CD4-positive, alpha-beta T cell treated with Interleukin-10 for 1 hour (primary cell): ENCODE measurements at regions not wholly inside any gene's neighbourhood (a gene's known extent, or its start where the extent isn't known, plus 50 kb on each side); places are given as distances from the start of the nearest gene placed in this dataset.
"Not testable (repeated sequence)": the region's sequence is repeated elsewhere in the genome, so short reads cannot be mapped to it uniquely, and the experiment has no call there.

Source experiments
- DNase-seq: peaks from one replicate; pipeline ENCODE4 v3.0.0-alpha.2; 2020

DNA sequence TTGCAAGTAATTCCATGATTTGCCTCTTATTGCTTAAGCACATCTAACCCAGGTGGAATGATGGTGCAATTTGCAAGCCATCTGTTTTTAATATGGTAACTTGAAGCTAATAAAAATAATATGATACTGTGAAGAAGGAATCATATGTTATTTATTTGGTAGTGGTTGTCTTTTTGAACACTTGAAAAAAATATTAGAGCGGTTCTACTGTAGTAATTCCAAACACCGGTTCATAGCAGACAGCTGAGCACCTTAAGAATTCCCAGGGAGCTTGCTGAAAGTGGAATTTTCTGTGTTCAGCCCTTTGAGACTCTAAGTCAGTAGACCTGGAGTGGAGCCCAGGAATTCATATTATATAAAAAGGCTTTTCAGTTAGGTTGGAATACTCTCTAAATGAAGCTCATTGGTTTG, 687.4 kb downstream of the EDEM1 start:
- DNase-seq = no peak

DNA sequence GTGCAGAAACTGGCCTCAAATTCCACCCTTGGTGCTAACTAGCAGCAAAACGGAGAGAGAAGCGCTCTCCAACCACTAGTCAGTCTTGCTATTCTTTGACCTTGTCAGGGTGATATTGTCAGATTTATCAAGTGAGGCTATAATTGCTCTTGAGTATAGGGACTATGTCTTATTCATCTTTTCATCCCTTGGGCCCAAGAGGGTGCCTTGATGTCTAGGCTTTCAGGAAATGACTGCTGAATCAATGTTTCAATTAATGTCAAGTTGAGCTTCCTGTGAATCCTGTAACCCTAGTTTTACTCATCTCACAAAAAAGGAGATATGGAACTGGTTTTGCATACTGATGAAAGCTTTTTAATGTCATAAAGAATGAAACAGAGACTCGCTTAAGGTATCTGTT, 701.3 kb downstream of the EDEM1 start:
- no peak for DNase-seq

DNA sequence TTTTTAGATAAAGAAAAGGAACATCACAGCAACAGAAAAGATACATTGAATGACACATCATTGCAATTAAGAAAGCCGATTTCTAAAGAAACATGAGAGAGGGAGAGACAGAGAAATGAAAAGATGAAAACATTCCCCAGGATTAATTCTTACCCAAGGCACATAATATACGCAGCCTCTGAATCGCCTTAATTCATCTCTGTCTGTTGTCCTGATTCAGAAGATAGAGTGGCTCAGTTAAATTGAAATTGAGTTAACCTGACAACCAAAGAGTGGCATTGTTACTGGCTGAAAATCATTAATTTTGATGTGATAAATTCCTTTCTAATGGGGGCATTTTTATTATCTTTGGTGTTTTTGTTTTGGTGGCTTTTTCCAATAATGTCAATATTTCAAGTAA, 701.9 kb downstream of the EDEM1 start:
- DNase-seq = no peak

DNA sequence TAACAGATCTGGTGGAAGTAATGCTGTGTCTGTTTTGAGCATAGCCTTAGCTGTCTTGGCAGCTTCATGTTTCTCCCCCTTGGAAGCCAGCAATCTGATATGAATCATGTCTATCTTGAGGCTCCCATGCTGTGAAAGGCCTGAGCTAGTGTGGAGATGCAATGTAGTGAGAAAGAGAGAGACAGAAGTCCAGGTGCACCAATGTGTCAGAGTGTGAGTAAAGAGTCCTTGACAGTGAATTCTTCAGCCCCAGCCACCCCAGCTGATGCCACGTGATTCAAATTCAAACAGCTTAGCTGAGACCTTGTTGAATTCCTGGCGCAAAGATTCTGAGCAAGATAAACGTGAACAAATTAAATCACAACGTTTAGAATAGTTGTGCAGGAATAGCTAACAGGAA, 704.2 kb downstream of the EDEM1 start:
- DNase-seq = no peak

DNA sequence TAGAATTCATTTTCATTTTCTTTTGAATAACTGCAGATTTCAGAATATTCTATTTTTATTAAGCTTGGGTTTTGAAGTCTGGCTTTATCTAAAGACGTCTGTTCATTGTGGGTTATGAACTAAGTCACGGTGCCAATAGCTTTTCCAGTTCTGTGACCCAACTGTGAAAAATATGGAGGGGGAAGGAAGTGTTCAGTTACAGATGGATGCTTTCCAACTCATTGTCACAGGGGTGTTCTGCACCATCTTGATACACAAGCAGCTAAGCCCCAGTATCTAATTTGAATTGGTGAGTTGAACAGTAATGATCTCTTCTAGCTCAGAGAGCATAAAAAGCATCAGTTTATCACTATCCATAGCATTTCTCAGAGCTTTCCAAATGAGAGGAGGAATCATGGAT, 710.6 kb downstream of the EDEM1 start:
- no peak for DNase-seq

DNA sequence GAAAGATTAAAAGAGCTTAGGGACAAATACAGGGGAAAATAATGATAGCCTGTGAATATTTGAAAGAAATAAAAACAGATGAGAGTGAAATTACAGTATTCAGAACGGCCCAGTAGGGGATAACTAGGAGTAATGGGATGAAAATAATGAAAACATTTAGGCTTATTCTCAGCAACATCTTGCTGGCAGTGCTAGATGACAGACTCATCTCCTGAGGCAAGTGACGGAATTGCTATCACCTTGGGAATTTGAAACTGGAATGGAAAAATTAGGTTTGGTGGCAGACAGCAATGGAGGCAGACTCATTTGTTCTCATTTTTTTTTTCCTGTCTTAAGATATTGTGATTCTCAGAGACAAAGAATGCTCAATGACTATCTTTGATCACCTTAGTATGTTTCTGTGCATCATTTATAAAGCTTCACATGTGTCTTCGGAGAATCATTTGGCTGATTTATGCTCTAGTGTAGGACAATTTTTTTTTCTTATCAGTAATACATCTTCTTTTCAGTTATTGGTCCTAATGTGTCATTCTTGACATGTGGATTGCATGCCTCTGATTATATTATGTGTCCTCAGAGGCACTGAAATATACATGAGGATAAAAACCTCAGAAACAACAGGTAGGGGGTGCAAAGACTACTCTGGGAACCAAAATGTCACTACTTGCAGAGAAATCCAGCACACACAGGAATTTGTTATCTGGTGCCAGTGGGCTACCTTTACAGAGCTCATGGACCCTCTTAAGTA, 711.7 kb downstream of the EDEM1 start:
- DNase-seq = no peak

DNA sequence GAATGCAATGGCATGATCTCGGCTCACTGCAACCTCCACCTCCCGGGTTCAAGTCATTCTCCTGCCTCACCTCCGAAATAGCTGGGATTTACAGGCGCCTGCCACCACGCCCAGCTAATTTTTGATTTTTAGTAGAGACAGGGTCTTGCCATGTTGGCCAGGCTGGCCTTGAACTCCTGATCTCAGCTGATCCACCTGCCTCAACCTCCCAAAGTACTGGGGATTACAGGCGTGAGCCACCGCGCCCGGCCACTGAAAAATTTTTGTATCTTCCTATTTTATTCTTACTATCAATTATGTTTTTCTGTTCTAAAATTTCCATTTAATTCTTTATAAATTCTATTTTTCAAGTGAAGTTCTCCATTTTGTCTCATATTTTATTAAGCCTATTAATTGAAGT, 730.4 kb downstream of the EDEM1 start:
- no peak for DNase-seq

DNA sequence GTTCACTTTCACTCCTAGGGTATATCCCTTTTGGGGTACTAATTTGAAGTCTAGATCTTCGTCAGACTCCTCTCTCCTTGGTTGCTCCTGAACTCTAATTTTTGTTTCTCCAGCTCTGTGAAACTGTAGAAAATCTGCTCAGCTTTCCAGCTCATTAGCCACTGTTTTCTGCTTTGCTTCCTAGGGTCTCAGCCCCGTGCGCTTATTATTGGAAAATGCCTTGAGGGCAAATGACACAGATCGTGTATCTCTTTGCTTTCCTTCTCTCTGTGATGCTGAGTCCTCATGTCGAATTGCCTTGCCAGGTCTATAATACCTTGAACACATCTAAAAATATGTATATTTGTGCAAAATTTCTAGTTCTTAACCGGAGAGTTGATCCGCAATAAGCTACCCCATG, 731.1 kb downstream of the EDEM1 start:
- DNase-seq = no peak

DNA sequence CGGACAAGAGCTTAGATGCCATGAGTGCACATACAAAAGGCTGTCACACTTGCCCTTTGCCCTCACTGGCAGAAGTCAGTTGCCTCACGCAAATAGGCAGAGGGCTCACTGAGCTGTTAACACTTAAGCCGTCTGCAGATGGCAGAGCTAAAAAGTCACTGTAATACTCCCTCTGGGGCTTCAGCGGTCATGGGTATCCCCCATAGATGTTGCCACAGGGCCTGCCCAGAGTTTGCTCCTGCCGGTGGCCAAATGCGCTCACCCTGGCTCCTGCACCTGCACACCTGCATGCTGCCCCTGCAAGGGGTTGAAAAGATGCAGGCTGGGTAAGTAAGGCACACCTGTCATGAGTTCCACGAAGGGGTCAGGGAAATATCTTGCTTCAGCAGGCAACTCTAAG, 741.5 kb downstream of the EDEM1 start:
- no peak for DNase-seq

DNA sequence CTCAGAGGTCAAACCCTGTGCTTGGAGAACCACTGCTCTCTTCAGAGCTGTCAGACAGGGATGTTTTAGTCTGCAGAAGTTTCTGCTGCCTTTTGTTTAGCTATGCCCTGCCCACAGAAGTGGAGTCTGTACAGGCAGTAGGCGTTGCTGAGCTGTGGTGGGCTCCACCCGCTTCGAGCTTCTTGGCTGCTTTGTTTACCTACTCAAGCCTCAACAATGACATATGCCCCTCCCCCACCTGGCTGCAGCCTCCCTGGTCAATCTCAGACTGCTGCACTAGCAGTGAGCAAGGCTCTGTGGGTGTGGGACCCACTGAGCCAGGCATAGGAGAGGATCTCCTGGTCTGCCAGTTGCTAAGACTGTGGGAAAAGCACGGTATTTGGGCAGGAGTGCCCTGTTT, 756.6 kb downstream of the EDEM1 start:
- DNase-seq = not testable (repeated sequence)

DNA sequence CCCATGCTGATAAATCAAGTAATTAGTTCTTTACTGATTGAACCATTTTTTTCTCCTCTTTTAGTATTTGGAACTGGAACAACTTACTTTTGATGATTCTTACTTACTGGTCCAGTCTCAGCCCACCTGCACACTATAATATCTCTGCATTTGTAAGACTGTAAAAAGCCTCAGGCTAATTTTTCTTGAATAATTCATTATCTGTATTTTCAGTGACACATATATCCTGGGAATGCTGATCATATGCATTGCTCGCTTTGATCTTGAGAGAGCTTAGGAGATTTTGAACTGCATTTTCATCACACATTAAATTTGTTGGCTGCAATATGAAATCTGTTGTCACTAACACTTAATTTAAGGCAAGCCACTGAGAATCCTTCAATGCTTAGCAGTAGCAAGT, 760.6 kb downstream of the EDEM1 start:
- no peak for DNase-seq

DNA sequence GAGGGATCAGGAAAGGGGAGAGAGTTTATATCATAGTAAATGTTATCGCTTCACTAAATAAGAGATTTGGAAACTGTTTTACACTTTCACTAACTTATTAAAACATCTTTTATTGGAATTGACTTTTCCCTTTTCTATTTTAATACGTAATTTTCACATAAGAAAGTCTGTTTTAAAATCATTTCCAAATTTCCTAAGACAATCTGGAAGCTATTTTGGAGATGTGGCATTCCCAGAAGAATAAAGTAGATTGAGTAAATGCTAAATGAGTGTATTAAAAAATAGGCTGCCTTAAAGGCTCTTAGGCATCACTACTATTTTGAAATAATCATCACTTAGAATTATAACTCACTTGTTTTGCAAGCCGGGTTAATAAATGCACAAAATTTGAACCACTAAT, 763.5 kb downstream of the EDEM1 start:
- no peak for DNase-seq

DNA sequence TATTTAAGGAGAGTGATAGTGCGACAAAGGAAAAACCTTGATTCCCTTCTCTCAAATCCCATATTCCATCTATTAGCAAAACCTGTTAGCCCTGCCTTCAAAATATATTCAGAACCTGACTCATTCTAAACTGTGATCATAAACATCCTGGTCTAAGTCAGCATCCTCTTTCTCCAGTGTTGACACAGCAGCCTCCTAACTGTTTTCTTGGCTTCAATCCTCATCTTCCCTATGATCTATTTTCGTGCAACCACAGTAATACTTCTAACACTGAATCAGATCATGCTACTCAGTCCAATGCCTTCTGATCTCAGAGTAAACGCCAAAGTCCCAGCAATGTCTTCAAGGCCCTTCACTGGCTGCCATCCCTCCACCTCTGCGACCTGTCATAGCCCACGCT, 785.1 kb downstream of the EDEM1 start:
- no peak for DNase-seq

DNA sequence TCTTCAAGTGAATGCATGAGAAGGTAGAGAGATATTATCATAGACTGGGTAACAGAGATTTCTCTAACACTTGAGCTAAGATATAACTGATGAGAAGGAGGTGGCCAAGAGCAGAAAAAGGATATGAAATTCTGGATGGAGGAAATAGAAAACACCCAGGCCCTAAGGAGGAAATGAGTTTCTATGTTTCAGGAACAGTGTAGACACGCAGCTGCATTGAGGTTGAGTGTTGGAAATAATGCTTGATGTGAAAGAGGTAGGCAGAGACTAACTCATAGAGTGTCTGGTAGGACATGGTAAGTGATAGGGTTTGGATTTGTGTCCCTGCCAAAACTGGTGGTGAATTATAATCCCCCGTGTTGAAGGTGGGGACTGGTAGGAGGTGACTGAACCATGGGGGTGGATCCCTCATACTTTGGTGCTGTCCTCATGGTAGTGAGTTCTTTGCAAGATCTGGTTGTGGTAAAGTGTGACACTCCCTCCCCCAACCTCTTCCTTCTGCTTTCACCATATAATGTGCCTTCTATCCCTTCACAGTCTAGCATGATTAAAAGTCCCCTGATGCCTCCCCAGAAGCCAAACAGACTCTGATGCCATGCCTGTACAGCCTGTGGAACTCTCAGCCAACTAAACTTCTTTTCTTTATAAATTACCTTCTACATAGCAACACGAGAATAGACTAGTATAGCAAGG, 787.3 kb downstream of the EDEM1 start:
- peak; percentile 1 for DNase-seq

DNA sequence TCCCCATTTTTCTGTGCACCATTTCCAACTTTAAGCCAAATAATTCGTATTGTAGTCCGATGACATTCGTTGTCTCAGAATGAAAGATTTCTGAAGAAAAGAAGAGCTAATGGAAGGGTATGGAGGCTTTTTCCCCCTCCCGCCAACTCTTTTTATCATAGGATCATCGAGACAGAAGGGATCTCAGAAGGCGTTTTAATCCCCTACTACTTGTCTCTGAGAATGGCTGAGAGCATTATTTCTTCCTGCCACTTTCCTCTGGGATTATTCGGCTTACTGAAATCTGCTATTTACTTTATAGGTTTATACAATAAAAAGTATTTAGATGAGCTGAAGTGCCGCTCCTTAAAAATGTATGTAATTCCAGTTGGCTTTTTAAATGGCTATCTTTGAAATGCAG, 789.8 kb downstream of the EDEM1 start:
- DNase-seq = no peak

DNA sequence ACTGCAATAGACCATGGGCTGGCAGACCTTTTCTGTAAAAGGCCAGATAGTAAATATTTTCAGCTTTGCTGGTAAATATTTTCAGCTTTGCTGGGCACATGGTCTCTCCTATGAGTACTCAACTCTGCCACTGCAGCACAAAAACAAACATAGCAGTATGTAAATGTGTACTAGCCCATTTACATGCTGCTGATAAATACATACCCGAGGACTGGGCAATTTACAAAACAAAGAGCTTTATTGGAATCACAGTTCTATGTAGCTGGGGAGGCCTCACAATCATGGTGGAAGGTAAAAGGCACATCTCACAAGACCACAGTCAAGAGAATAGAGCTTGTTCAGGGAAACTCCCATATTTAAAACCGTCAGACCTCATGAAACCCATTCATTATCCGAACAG, 793.0 kb downstream of the EDEM1 start:
- DNase-seq = no peak

DNA sequence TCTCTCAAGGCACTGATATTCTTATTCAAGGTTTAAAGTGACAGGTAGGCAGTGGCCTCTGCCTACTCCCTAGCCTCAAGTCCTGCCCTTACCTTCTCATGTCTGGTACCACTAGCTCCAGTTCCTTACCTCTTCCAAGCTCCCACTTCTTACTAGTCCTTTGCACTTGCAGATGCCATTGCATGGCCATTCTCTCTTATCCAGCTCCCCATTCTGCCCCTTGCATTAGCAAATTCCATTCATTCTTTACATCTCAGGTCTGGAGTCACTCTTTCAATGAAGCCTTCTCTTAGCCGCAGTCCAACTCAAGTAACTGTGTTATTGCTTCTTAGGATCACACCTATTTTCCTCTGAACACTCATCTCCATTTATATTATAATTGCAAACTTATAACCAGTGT, 807.1 kb downstream of the EDEM1 start:
- DNase-seq = no peak

DNA sequence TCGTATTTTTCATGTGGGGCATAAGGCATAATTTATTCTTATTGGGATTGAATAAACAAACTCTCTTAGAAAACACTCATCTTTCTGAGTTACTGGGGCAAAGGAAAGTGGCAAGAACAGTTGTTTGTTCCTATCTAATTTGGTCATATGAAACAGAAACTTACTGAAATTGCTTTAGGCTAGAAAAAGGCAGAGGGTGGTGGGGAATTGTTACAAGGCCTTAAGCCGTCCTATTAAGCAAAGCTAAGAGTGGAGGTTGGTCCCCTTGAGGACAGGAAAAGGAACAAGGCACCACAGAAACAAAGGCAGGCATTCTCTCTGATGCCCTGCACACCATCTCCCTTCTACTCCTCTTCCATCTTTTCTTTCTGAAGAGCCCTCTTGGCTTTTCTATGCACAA, 830.9 kb downstream of the EDEM1 start:
- DNase-seq = no peak

DNA sequence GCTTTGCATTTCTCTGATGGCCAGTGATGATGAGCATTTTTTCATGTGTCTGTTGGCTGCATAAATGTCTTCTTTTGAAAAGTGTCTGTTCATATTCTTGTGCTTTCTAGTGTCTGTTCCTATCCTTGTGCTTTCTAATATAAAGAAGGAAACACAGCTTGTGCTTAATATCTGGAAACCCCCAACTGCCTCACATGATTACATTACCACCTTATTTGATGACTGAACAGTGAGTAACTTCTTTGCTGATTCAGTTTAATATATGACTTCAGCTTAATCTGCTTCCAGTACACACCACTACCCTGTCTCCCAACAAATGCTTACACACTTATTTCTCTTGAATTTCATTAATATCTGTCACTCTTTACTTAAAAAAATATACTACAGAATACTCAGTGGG, 835.1 kb downstream of the EDEM1 start:
- no peak for DNase-seq

DNA sequence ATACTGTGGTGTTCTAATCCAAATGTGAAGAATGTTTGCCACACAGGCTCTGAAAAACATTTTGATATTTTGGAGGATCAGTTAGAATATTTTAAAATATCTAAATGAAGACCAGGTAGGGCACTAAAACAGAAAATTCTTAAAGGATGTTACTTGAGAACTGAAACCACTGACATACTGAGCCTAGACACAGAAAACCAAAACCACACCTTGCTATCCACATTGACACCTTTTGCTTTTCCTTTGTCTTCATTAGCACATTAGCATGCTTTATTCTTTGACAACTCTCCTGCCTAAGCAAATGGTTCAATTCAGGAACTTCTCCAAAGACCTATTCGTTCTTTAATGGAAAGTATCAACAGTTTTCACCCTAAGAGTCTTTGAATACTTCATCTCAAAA, 835.9 kb upstream of the GRM7 start:
- DNase-seq = no peak

DNA sequence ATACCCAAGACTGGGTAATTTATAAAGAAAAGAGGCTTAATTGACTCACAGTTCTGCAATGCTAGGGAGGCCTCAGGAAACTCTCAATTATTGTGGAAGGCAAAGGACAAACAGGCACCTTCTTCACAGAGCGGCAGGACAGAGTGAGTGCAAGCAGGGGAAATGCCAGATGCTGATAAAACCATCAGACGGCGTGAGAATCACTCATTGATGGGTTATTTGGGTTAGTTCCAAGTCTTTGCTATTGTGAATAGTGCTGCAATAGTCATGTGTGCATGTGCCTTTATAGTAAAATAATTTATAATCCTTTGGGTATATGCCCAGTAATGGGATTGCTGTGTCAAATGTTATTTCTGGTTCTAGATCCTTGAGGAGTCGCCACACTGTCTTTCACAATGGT, 830.3 kb upstream of the GRM7 start:
- not testable (repeated sequence) for DNase-seq

DNA sequence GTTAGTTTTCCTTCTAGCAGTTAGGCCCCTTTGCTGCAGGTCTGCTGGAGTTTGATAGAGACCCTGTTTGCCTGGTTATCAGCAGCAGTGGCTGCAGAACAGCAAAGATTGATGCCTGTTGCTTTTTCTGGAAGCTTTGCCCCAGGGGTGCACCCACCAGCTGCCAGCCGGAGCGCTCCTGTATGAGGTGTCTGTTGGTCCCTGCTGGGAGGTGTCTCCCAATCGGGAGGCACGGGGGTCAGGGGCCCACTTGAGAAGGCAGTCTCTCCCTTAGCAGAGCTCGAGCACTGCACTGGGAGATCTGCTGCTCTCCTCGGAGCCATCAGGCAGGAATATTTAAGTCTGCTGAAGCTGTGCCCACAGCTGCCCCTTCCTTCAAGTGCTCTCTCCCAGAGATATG, 825.3 kb upstream of the GRM7 start:
- no peak for DNase-seq

DNA sequence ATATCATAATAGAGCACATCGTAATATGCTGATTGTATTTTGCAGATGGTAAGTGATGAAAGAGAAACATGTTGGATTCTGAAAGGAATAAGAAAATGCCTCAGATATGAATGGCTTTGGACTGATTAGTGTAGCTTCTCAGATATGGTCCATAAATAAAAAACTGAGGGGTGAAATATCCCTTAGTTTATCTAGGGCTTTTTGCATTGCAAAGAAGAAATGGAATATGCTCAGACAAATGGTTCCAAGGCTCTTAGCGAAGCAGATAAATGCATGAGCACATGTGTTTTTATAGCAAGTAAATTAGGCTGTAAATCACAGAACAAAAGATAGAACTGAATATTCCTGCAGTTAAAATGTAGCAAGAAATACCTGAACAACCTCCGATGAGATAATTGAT, 820.9 kb upstream of the GRM7 start:
- no peak for DNase-seq

DNA sequence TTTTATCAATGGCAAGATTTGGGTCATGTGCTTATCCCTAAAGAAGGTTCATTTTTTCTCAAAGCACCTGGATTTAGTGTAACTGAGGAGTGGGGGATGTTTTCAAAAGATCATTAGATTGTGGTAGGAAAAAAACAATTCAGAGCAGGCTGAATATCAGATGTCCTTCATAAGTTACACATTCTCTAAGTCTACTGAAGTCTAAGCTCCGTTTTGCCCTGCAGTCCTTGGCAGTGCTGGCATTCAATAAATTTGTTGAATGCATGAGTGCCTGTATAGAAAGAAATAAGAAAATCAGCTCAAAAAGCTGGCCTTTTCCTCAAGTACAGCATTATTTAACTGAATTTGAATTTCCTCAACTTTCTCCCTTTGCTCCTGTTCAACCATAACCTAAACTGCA, 819.0 kb upstream of the GRM7 start:
- no peak for DNase-seq

DNA sequence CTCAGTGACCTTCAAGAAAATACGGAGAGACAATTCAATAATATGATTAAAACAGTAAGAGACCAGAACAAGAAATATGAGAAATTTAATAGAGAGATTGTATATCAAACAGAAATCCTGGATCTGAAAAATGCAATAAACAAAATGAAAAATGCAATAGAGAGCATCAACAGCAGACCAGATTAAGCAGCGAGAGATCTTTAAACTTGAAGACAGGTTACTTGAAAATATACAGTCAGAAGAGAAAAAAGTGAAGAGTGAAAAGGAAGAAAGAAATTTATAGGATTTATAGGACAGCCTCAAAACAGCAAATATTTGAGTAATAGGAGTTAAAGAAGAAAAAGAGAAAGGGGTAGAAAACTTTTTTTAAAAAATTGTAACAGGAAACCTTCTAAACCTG, 813.9 kb upstream of the GRM7 start:
- no peak for DNase-seq
